ENCODE measurements at regions not wholly inside any gene's neighbourhood (a gene's known extent, or its start where the extent isn't known, plus 50 kb on each side); places are given as distances from the start of the nearest gene placed in this dataset.

DNA sequence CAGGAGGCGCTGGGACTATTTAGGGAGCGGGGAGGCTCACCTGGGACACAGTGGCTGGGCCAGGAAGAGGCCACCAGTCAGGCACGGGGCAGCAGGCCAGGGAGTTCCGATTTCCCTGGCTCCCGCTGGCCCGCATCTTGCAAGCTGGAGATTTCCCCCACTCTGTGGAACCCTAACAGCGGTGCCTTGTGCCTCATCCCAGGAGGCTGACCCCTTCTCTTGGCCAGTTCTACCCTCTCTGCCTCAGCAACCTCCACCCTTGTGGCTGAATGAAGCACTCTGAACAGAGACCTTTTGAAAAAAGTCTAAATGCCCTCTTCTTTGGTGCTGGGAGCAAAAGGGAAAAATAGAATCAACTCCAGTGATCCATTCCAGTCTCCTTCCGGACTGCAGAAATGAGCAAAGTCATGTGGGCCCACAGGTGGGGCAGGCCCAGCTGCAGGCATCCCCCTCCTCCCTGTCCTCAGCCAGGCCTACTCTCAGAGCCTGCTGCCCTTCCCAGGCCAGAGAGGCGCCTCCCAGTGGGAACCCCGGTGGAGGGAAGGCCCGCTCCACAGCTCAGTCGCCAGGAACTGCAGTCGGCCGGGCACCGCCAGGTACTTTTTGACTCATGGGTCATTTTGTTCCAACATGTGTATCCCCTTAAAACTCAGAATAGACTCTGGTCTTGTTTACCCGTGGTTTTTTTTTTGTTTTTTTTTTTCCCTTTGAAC lies 155.5 kb downstream of the ZNF248 start:
- no peaks in the 10 kb centered on the region for H3K4me1 ChIP-seq (ENCODE audit: low read length)
- no peak overlapping the region for H3K9ac ChIP-seq (ENCODE audit: low read length)
- no peak overlapping the region for H3K4me3 ChIP-seq (ENCODE audit: low read length)
- TF ChIP-seq EZH2phosphoT487 (IDR thresholded peaks at IDR 0.05; ENCODE audit: low read depth), result no peak
- TF ChIP-seq, protein P1, sequence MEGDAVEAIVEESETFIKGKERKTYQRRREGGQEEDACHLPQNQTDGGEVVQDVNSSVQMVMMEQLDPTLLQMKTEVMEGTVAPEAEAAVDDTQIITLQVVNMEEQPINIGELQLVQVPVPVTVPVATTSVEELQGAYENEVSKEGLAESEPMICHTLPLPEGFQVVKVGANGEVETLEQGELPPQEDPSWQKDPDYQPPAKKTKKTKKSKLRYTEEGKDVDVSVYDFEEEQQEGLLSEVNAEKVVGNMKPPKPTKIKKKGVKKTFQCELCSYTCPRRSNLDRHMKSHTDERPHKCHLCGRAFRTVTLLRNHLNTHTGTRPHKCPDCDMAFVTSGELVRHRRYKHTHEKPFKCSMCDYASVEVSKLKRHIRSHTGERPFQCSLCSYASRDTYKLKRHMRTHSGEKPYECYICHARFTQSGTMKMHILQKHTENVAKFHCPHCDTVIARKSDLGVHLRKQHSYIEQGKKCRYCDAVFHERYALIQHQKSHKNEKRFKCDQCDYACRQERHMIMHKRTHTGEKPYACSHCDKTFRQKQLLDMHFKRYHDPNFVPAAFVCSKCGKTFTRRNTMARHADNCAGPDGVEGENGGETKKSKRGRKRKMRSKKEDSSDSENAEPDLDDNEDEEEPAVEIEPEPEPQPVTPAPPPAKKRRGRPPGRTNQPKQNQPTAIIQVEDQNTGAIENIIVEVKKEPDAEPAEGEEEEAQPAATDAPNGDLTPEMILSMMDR (IDR thresholded peaks at IDR 0.05; ENCODE audit: low read depth, low read length), result no peak
- H3K36me3 ChIP-seq (replicated peaks; ENCODE audit: low read depth, low read length), result no peaks in the 10 kb centered on the region
- no peak overlapping the region for H2AFZ ChIP-seq (ENCODE audit: low read depth, low read length)
- H3K9me3 ChIP-seq (ENCODE audit: insufficient read depth, low read length), result no peaks in the 10 kb centered on the region
- no peak overlapping the region for H3K27ac ChIP-seq (ENCODE audit: low read length)
- H4K20me1 ChIP-seq (ENCODE audit: insufficient read depth, low read length), result no peaks in the 10 kb centered on the region
- H3K79me2 ChIP-seq (ENCODE audit: low read length), result no peaks in the 10 kb centered on the region
- no peaks in the 10 kb centered on the region for H3K27me3 ChIP-seq (ENCODE audit: low read depth, low read length)
- no peak overlapping the region for H3K4me2 ChIP-seq (ENCODE audit: low read length)

DNA sequence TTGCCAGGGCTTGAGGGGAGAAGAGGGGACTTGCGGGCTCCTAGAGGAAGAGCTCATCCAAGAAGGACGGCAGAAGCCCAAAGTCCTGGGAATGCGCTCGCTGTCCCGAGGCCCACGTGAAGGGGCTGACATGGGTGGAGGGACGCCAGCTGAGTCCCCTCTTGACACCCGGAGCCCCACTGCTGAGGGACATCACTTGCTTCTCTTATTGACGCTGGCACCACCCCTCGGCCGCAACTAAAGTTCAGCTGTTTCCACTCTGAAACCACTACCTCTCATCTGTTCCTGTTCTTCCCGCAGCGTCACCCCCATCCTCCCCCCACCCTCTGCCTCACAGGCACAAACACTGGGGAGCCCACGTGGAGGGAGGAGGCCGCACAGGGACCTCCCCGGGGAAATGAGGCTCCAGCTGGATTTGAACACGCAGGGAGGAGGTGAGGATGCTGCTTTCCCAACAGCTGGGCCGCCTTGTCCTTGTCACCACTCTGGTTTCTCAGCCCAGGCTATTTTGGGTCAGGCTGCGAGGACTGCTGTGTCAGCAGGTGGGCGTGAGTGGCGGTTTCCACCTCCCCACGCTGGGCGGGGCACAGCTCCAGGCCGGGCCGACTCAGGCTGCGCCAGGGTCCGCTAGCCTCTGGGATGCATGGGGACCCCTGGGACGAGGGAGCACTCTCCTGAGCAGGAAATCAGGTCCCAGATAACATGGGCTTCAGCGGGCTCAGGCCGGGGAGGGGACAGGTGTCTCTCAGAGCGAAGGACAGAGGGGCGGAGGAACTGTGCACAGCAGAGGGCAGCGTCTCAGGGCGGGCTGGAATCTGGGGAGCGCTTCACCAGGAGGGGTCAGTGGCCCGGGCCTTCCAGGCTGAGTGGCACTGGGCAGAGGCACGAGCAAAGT lies 156.3 kb downstream of the ZNF248 start:
- Histone ChIP-seq H3K79me2 (ENCODE audit: low read length) (no peaks in the 10 kb centered on the region), H3K27ac (ENCODE audit: low read length) (no peak overlapping the region), H3K9ac (ENCODE audit: low read length) (no peak overlapping the region), H3K4me3 (ENCODE audit: low read length) (no peak overlapping the region), H3K4me1 (ENCODE audit: low read length) (no peaks in the 10 kb centered on the region), H4K20me1 (ENCODE audit: insufficient read depth, low read length) (no peaks in the 10 kb centered on the region), H3K36me3 (replicated peaks; ENCODE audit: low read depth, low read length) (no peaks in the 10 kb centered on the region), H2AFZ (ENCODE audit: low read depth, low read length) (no peak overlapping the region), H3K27me3 (ENCODE audit: low read depth, low read length) (no peaks in the 10 kb centered on the region), H3K4me2 (ENCODE audit: low read length) (no peak overlapping the region), H3K9me3 (ENCODE audit: insufficient read depth, low read length) (no peaks in the 10 kb centered on the region)
- TF ChIP-seq, protein P1 (IDR thresholded peaks at IDR 0.05; ENCODE audit: low read depth, low read length), result no peak
- TF ChIP-seq EZH2phosphoT487 (IDR thresholded peaks at IDR 0.05; ENCODE audit: low read depth), result no peak

DNA sequence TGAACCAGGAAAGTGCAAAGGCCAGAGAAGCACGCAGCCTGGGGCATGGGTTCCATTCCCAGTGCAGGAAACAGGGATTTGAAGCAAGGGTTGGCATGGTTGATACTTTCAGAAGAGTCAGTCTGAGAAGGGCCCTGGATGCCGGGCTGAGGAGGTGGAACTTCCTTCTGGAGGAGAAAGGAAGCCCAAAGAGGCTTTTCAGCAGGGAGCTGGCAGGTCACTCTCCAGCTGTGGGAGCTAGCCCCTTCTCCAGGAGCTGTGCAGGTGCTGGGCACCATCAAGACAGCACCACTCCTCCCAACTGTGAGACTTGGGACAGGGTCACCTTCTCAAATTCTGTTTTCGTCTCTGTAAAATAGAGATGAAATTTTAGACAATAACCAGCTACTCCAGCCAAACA lies 169.8 kb downstream of the ZNF248 start:
- H3K9ac ChIP-seq (ENCODE audit: low read length), result no peak overlapping the region
- no peak for TF ChIP-seq EZH2phosphoT487 (IDR thresholded peaks at IDR 0.05; ENCODE audit: low read depth)
- TF ChIP-seq, protein P1 (IDR thresholded peaks at IDR 0.05; ENCODE audit: low read depth, low read length), result no peak
- no peak overlapping the region for H3K4me3 ChIP-seq (ENCODE audit: low read length)
- H3K79me2 ChIP-seq (ENCODE audit: low read length), result no peaks in the 10 kb centered on the region
- H2AFZ ChIP-seq (ENCODE audit: low read depth, low read length), result no peak overlapping the region
- no peak overlapping the region for H3K27ac ChIP-seq (ENCODE audit: low read length)
- no peaks in the 10 kb centered on the region for H4K20me1 ChIP-seq (ENCODE audit: insufficient read depth, low read length)
- no peaks in the 10 kb centered on the region for H3K36me3 ChIP-seq (replicated peaks; ENCODE audit: low read depth, low read length)
- H3K4me2 ChIP-seq (ENCODE audit: low read length), result no peak overlapping the region
- H3K4me1 ChIP-seq (ENCODE audit: low read length), result no peaks in the 10 kb centered on the region
- H3K9me3 ChIP-seq (ENCODE audit: insufficient read depth, low read length), result no peaks in the 10 kb centered on the region
- H3K27me3 ChIP-seq (ENCODE audit: low read depth, low read length), result no peaks in the 10 kb centered on the region

All from OCI-LY3 (cell line).